ENCODE measurements at regions not wholly inside any gene's neighbourhood (a gene's known extent, or its start where the extent isn't known, plus 50 kb on each side); places are given as distances from the start of the nearest gene placed in this dataset.

DNA sequence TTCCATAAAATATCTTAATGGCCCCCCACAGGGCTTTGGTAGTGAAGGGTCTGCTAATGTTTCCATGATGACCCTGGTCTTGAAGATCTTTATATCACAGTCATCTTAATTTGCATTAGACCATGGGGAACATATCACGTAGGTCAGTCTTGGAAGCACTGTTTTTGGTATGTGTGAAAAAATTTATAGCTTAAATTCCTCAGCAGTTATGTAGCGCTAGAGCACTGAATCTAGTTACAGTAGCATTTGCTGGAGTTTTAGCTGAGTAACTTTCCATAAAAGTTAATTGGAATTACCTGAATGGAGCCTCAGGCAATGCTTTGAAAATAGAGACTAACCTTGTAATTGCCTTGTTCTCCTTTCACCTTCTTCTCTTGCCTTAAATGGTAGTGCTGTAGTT lies 648.8 kb downstream of the IQCM start:
- no peaks in the 10 kb centered on the region for H3K9me3 ChIP-seq (ENCODE audit: control insufficient read depth in 1 of 2, low read length in 2 of 2)
- no peaks in the 10 kb centered on the region for H3K36me3 ChIP-seq (ENCODE audit: control insufficient read depth in 1 of 2, insufficient read depth in 2 of 2, low read length in 2 of 2)
- H3K4me1 ChIP-seq (ENCODE audit: control insufficient read depth in 1 of 2, insufficient read depth in 2 of 2, low read length in 2 of 2): no peaks in the 10 kb centered on the region
- no peak overlapping the region for H3K4me3 ChIP-seq (ENCODE audit: low read depth in 1 of 2, low read length in 2 of 2)
- no peak overlapping the region for H3K27ac ChIP-seq (ENCODE audit: low read length)
- no peaks in the 10 kb centered on the region for H3K27me3 ChIP-seq (ENCODE audit: low read depth, low read length)

DNA sequence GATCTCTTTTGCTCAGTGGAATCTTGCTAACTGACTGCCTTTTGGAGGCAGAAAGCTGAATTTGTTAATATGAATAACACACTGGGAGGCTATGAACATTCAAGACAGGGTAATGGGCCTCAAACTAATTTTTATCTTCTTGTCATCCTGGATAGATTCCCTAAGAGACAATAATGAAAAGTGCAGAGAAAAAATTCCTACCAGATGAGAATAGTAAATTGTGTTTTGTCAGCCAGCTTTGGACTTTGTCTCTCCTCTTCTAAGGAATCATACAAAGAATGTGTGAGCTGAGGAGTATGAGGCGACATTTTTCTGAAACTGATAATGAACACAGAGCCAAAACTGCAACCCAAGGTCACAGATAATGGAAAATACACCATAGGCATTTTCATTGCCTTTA lies 649.3 kb downstream of the IQCM start:
- Histone ChIP-seq H3K4me3 (ENCODE audit: low read depth in 1 of 2, low read length in 2 of 2) (no peak overlapping the region), H3K27ac (ENCODE audit: low read length) (no peak overlapping the region), H3K27me3 (ENCODE audit: low read depth, low read length) (no peaks in the 10 kb centered on the region)

DNA sequence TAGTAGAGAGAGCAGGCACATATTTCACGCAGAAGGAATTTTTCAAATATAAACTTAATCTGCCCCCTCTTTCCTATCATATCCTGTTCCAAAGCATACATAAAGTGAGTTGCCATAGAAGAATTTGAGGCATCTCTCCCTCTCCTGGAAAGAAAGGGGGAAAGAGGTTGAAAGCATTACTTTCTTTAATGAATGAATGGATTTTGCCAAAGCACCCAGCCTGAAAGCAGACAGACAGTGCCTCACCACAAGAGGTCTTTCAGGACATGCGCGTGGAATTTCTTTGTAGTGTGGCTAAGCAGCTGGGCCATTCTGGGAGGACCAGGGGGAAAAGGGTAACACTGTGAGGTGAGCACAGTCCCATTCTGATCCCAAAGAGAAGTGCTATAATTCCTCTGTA lies 651.4 kb downstream of the IQCM start:
- Histone ChIP-seq H3K36me3 (ENCODE audit: control insufficient read depth in 1 of 2, insufficient read depth in 2 of 2, low read length in 2 of 2) (no peaks in the 10 kb centered on the region), H3K27me3 (ENCODE audit: low read depth, low read length) (no peaks in the 10 kb centered on the region), H3K4me1 (ENCODE audit: control insufficient read depth in 1 of 2, insufficient read depth in 2 of 2, low read length in 2 of 2) (no peaks in the 10 kb centered on the region), H3K27ac (ENCODE audit: low read length) (no peak overlapping the region), H3K4me3 (ENCODE audit: low read depth in 1 of 2, low read length in 2 of 2) (no peak overlapping the region), H3K9me3 (ENCODE audit: control insufficient read depth in 1 of 2, low read length in 2 of 2) (no peaks in the 10 kb centered on the region)

More for the DNA sequence above, 649.3 kb downstream of the IQCM start:
- Histone ChIP-seq H3K4me1 (ENCODE audit: control insufficient read depth in 1 of 2, insufficient read depth in 2 of 2, low read length in 2 of 2) (no peaks in the 10 kb centered on the region), H3K36me3 (ENCODE audit: control insufficient read depth in 1 of 2, insufficient read depth in 2 of 2, low read length in 2 of 2) (no peaks in the 10 kb centered on the region), H3K9me3 (ENCODE audit: control insufficient read depth in 1 of 2, low read length in 2 of 2) (no peaks in the 10 kb centered on the region)

DNA sequence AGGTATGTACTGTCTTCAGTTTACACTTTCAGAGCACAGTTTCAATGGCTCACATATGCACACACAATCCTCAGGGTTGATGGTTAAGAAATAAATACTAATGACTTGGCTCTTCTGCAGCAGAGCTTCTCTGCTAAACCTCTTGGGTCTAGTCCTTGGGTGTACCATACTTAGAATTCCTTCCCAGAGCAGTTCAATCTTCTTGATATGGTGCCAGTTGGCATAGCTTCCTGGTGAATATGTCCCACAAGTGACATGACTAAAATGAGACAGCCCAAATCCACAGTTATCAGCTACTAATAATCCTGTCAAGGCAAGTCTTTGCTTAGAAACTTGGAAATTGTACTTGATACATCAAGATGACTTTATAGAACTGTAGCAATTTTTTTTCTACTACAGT lies 654.4 kb downstream of the IQCM start:
- H3K27ac ChIP-seq (ENCODE audit: low read length): no peak overlapping the region
- no peaks in the 10 kb centered on the region for H3K4me1 ChIP-seq (ENCODE audit: control insufficient read depth in 1 of 2, insufficient read depth in 2 of 2, low read length in 2 of 2)
- no peaks in the 10 kb centered on the region for H3K9me3 ChIP-seq (ENCODE audit: control insufficient read depth in 1 of 2, low read length in 2 of 2)
- no peak overlapping the region for H3K4me3 ChIP-seq (ENCODE audit: low read depth in 1 of 2, low read length in 2 of 2)
- H3K27me3 ChIP-seq (ENCODE audit: low read depth, low read length): no peaks in the 10 kb centered on the region
- H3K36me3 ChIP-seq (ENCODE audit: control insufficient read depth in 1 of 2, insufficient read depth in 2 of 2, low read length in 2 of 2): no peaks in the 10 kb centered on the region

DNA sequence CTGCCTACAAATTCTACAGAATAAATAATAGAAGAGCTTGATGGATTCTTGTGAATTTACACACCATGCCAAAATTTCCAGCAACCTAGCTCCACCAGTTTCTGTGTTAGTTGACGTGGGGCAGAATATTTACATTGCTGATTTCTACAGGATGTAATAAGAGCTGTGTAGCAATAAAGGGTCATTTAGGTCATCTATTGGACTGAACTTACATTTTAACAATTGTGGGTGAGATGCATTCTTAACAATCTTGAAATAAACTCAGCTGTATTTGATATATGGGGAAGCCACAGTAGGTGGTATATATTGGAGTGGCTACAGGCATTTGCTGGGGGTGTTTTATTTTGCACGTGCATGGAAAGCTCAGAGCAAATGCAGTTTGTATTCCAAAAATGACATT lies 655.3 kb downstream of the IQCM start:
- no peaks in the 10 kb centered on the region for H3K9me3 ChIP-seq (ENCODE audit: control insufficient read depth in 1 of 2, low read length in 2 of 2)
- H3K36me3 ChIP-seq (ENCODE audit: control insufficient read depth in 1 of 2, insufficient read depth in 2 of 2, low read length in 2 of 2): no peaks in the 10 kb centered on the region
- no peaks in the 10 kb centered on the region for H3K27me3 ChIP-seq (ENCODE audit: low read depth, low read length)
- H3K4me1 ChIP-seq (ENCODE audit: control insufficient read depth in 1 of 2, insufficient read depth in 2 of 2, low read length in 2 of 2): no peaks in the 10 kb centered on the region
- H3K4me3 ChIP-seq (ENCODE audit: low read depth in 1 of 2, low read length in 2 of 2): no peak overlapping the region
- H3K27ac ChIP-seq (ENCODE audit: low read length): no peak overlapping the region

DNA sequence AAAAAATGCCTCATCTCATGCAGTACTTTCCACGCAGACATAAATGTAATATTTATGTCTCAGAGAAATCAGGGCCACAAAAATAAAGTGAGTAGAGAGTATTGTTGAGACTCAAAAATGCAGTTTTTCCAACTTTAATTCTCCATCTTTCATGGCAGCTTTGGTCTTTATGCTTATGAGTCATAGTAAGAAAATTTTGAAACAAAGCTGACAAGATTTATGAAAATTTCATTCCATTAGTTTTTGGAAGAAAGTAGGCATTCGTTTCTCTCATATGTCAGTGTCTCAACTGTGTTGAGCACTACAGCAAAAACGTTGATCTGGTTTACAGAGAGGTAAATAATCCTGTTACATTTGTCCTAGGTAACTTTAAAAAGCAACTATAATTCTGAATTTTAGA lies 656.8 kb downstream of the IQCM start:
- no peaks in the 10 kb centered on the region for H3K36me3 ChIP-seq (ENCODE audit: control insufficient read depth in 1 of 2, insufficient read depth in 2 of 2, low read length in 2 of 2)
- H3K4me1 ChIP-seq (ENCODE audit: control insufficient read depth in 1 of 2, insufficient read depth in 2 of 2, low read length in 2 of 2): no peaks in the 10 kb centered on the region
- no peaks in the 10 kb centered on the region for H3K27me3 ChIP-seq (ENCODE audit: low read depth, low read length)
- no peaks in the 10 kb centered on the region for H3K9me3 ChIP-seq (ENCODE audit: control insufficient read depth in 1 of 2, low read length in 2 of 2)
- no peak overlapping the region for H3K4me3 ChIP-seq (ENCODE audit: low read depth in 1 of 2, low read length in 2 of 2)
- H3K27ac ChIP-seq (ENCODE audit: low read length): no peak overlapping the region

DNA sequence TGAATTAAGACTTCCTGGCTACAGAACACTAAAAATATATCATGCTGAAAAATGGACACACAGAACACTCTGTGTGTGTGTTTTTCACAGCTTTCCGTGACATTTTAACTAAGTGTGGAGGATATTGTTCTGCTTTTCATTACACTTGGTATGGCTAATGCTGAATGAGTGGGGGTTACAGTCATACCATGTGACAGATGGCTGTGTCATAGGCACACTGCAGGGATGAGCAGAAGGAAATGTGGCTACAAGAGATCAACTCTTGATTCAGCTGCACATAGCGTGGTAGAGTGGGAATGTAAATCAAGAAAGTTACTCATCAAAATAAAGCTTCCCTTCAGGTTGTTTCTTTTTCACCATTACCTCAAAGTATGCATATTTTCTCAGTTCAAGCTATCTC lies 669.8 kb downstream of the IQCM start:
- Histone ChIP-seq H3K27ac (ENCODE audit: low read length) (no peak overlapping the region), H3K4me1 (ENCODE audit: control insufficient read depth in 1 of 2, insufficient read depth in 2 of 2, low read length in 2 of 2) (no peaks in the 10 kb centered on the region), H3K4me3 (ENCODE audit: low read depth in 1 of 2, low read length in 2 of 2) (no peak overlapping the region), H3K9me3 (ENCODE audit: control insufficient read depth in 1 of 2, low read length in 2 of 2) (no peaks in the 10 kb centered on the region), H3K36me3 (ENCODE audit: control insufficient read depth in 1 of 2, insufficient read depth in 2 of 2, low read length in 2 of 2) (no peaks in the 10 kb centered on the region), H3K27me3 (ENCODE audit: low read depth, low read length) (no peaks in the 10 kb centered on the region)

DNA sequence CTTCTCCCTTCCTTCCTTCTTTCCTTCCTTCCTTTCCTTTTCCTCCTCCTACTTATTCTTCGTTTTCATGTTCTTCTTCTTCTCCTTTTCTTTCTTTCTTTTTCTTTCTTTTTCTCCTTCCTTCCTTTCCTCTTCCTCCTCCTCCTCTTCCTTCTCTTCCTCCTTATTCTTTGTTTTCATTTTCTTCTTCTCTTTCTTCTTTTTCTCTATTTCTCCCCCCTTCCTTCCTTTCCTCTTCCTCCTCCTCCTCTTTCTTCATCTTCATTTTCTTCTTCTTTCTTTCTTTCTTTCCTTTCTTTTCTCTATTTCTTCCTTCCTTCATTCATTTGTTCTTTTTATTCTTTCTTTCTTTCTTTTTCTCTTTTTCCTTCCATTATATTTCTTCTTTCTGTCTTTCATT lies 671.6 kb downstream of the IQCM start:
- Histone ChIP-seq H3K27ac (ENCODE audit: low read length) (no peak overlapping the region), H3K36me3 (ENCODE audit: control insufficient read depth in 1 of 2, insufficient read depth in 2 of 2, low read length in 2 of 2) (no peaks in the 10 kb centered on the region), H3K4me3 (ENCODE audit: low read depth in 1 of 2, low read length in 2 of 2) (no peak overlapping the region), H3K27me3 (ENCODE audit: low read depth, low read length) (no peaks in the 10 kb centered on the region), H3K9me3 (ENCODE audit: control insufficient read depth in 1 of 2, low read length in 2 of 2) (no peaks in the 10 kb centered on the region), H3K4me1 (ENCODE audit: control insufficient read depth in 1 of 2, insufficient read depth in 2 of 2, low read length in 2 of 2) (no peaks in the 10 kb centered on the region)

DNA sequence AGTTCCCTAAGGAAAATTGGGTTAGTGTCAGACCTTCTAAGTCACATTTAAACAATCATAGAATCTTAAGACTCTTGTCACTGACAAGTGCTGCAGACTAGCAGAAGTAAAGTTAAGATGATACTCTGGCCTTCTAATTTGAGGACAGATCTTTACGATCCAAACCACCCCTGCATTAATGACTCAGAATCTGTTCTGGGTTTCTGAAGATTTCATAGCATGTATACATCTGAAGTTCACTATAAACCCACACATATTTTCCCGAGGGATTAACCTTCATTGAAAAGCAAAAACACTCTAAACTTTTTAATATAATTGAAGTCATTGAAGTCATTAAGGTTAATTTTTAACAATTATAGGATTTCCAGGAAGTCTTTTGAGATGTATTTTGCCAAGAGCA lies 674.3 kb downstream of the IQCM start:
- Histone ChIP-seq H3K36me3 (ENCODE audit: control insufficient read depth in 1 of 2, insufficient read depth in 2 of 2, low read length in 2 of 2) (no peaks in the 10 kb centered on the region), H3K9me3 (ENCODE audit: control insufficient read depth in 1 of 2, low read length in 2 of 2) (no peaks in the 10 kb centered on the region), H3K27ac (ENCODE audit: low read length) (no peak overlapping the region), H3K4me3 (ENCODE audit: low read depth in 1 of 2, low read length in 2 of 2) (no peak overlapping the region), H3K4me1 (ENCODE audit: control insufficient read depth in 1 of 2, insufficient read depth in 2 of 2, low read length in 2 of 2) (no peaks in the 10 kb centered on the region), H3K27me3 (ENCODE audit: low read depth, low read length) (no peaks in the 10 kb centered on the region)

DNA sequence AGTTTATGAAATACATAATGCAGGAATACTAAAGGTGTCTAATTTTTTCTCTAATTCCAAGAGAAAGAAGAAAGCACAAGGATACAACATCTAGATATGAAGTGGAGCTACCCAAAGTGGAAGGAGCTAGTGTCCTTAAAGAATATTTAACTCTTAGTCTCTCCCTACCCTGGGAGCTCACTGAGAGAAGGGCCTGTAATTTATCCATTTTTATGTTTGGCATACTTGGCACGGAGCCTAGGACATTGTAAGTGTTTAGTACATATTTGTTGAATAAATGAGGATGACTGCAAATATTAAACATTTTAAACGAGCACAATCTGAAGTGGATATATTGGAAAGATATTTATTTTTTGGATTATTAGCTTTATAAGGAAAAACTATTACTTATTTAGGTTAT lies 674.8 kb downstream of the IQCM start:
- no peaks in the 10 kb centered on the region for H3K36me3 ChIP-seq (ENCODE audit: control insufficient read depth in 1 of 2, insufficient read depth in 2 of 2, low read length in 2 of 2)
- no peaks in the 10 kb centered on the region for H3K9me3 ChIP-seq (ENCODE audit: control insufficient read depth in 1 of 2, low read length in 2 of 2)
- H3K27me3 ChIP-seq (ENCODE audit: low read depth, low read length): no peaks in the 10 kb centered on the region
- H3K4me1 ChIP-seq (ENCODE audit: control insufficient read depth in 1 of 2, insufficient read depth in 2 of 2, low read length in 2 of 2): no peaks in the 10 kb centered on the region
- H3K27ac ChIP-seq (ENCODE audit: low read length): no peak overlapping the region
- H3K4me3 ChIP-seq (ENCODE audit: low read depth in 1 of 2, low read length in 2 of 2): no peak overlapping the region

DNA sequence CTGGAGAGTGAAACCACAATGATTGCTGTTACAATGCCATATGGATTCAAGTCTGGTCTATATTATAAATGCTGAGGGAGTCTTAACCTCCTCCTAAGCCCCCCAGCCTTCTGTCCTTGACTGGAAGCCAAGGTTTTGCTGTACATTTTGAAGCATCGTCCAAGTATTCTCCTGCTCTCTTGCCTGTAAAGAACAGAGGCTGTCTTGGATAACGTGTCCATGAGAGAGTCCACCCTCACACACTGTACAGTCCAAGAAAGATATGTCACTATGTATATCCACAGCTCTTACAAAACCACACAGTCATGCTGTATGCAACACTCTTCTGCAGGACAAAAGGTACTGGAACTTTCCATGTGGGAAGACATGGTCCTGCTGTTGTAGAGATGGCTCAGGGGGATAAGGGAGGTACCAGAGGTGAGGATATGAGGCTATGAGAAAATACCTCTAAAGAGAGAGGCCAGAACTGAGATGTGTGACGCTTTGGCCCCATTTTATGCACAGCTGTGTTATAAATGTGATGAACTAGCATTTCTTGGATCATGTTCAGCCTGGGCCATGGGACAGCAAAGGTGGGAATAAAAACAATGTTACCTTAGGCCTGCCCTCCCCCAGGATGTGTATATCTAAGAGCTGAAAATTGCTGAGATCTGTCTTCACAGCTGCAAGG lies 678.6 kb downstream of the IQCM start:
- peaks cover 0 to 10% of the 10 kb centered on the region in 2 donors for H3K9me3 ChIP-seq (ENCODE audit: control insufficient read depth in 1 of 2, low read length in 2 of 2)
- no peak overlapping the region for H3K27ac ChIP-seq (ENCODE audit: low read length)
- H3K4me3 ChIP-seq (ENCODE audit: low read depth in 1 of 2, low read length in 2 of 2): no peak overlapping the region
- no peaks in the 10 kb centered on the region for H3K27me3 ChIP-seq (ENCODE audit: low read depth, low read length)
- no peaks in the 10 kb centered on the region for H3K36me3 ChIP-seq (ENCODE audit: control insufficient read depth in 1 of 2, insufficient read depth in 2 of 2, low read length in 2 of 2)
- H3K4me1 ChIP-seq (ENCODE audit: control insufficient read depth in 1 of 2, insufficient read depth in 2 of 2, low read length in 2 of 2): no peaks in the 10 kb centered on the region

DNA sequence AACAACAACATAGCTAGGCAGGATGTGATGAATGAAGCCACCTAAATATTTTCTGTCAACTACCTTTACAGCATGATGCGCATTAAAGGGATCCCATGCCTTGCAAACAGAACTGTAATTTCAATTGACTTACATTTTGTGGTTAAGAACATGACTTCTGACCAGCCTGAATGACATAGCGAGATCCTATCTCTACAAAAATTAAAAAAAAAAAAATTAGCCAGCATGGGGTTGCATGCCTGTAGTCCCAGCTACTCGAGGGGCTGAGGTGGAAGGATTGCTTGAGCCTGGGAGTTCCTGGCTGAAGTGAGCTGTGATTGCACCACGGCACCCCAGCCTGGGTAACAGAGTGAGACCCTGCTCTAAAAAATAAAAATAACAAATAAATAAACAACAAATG lies 680.6 kb downstream of the IQCM start:
- Histone ChIP-seq H3K36me3 (ENCODE audit: control insufficient read depth in 1 of 2, insufficient read depth in 2 of 2, low read length in 2 of 2) (no peaks in the 10 kb centered on the region), H3K9me3 (ENCODE audit: control insufficient read depth in 1 of 2, low read length in 2 of 2) (peaks cover 0 to 10% of the 10 kb centered on the region in 2 donors), H3K27me3 (ENCODE audit: low read depth, low read length) (no peaks in the 10 kb centered on the region), H3K27ac (ENCODE audit: low read length) (no peak overlapping the region), H3K4me1 (ENCODE audit: control insufficient read depth in 1 of 2, insufficient read depth in 2 of 2, low read length in 2 of 2) (no peaks in the 10 kb centered on the region), H3K4me3 (ENCODE audit: low read depth in 1 of 2, low read length in 2 of 2) (no peak overlapping the region)

All from muscle layer of duodenum (tissue), 2 donors.